HEK293 (cell line): ENCODE measurements at regions not wholly inside any gene's neighbourhood (a gene's known extent, or its start where the extent isn't known, plus 50 kb on each side); places are given as distances from the start of the nearest gene placed in this dataset.

Source experiments
- CTCF ChIA-PET: fragments of 350-600 bp; formaldehyde crosslinking; extraction: SDS; loops from one replicate; lab custom pipeline; 2021; ENCODE audit warnings: antibody characterized with exemption; lab: Yijun Ruan, JAX
- POLR2A ChIA-PET: fragments of 300-600 bp; formaldehyde crosslinking; extraction: SDS; loops from one replicate; lab custom pipeline; 2020; ENCODE audit warnings: antibody characterized with exemption, inconsistent platforms; lab: Yijun Ruan, JAX
- H3K27ac ChIP-seq: fragments of 200-500 bp; sonication (Bioruptor generic); 2 replicates; pipeline ENCODE4 v1.5.1; 2014; ENCODE audit warnings: low read depth, low read length, control low read depth, inconsistent platforms; ENCODE audit errors: extremely low read depth
- H3K36me3 ChIP-seq, 2 experiments: fragments of 200-500 bp in 1 of 2; sonication (Bioruptor generic) in 1 of 2; 1 replicate in 1 of 2; 2 replicates in 1 of 2; pipeline ENCODE4 v1.5.1; 2014 to 2017; ENCODE audit warnings: inconsistent platforms in 2 of 2, low read length in 2 of 2; ENCODE audit not compliant: control insufficient read depth in 2 of 2, insufficient read depth in 1 of 2
- H3K4me1 ChIP-seq: fragments of 200-500 bp; sonication (Bioruptor generic); 2 replicates; pipeline ENCODE4 v1.5.1; 2014; ENCODE audit warnings: mild to moderate bottlenecking, low read length, inconsistent platforms; ENCODE audit not compliant: control insufficient read depth, insufficient read depth
- H3K4me3 ChIP-seq: 2 replicates; pipeline ENCODE4 v1.5.1; 2011; ENCODE audit warnings: low read depth, mild to moderate bottlenecking, control low read depth, low read length, moderate library complexity
- H3K9me3 ChIP-seq: fragments of 200-500 bp; sonication (Bioruptor generic); 2 replicates; pipeline ENCODE4 v1.5.1; 2014; ENCODE audit warnings: low read depth, low read length, inconsistent platforms; ENCODE audit not compliant: control insufficient read depth, insufficient read depth
- SETDB1 ChIP-seq: IDR thresholded peaks from one replicate; pipeline ENCODE4 v1.6.1; 2017; ENCODE audit warnings: mild to moderate bottlenecking, low read length, moderate library complexity, mixed read lengths; ENCODE audit not compliant: insufficient read length
- ZNF10 ChIP-seq: fragments of 450-650 bp; formaldehyde crosslinking; IDR thresholded peaks from 2 replicates; pipeline ENCODE4 v1.5.1; 2017; ENCODE audit warnings: missing biosample characterization, missing genetic modification characterization
- ZNF223 ChIP-seq: fragments of 450-650 bp; formaldehyde crosslinking; IDR thresholded peaks from 2 replicates; pipeline ENCODE4 v1.5.1; 2016; ENCODE audit warnings: missing biosample characterization, missing genetic modification characterization
- ZNF354C ChIP-seq: fragments of 450-650 bp; formaldehyde crosslinking; IDR thresholded peaks from 2 replicates; pipeline ENCODE4 v1.5.1; 2016; ENCODE audit warnings: missing biosample characterization, missing genetic modification characterization, low read depth, borderline replicate concordance
- ZNF423 ChIP-seq: fragments of 450-650 bp; formaldehyde crosslinking; IDR thresholded peaks from 2 replicates; pipeline ENCODE4 v1.5.1; 2016; ENCODE audit warnings: missing biosample characterization, missing genetic modification characterization
- ZNF549 ChIP-seq: fragments of 450-650 bp; IDR thresholded peaks from 2 replicates; pipeline ENCODE4 v1.5.1; 2018; ENCODE audit warnings: missing biosample characterization, missing genetic modification characterization, mild to moderate bottlenecking, inconsistent platforms, moderate library complexity
- ZNF585B ChIP-seq: fragments of 450-650 bp; formaldehyde crosslinking; IDR thresholded peaks from 2 replicates; pipeline ENCODE4 v1.5.1; 2016; ENCODE audit warnings: missing biosample characterization, missing genetic modification characterization
- ZNF621 ChIP-seq: fragments of 450-650 bp; formaldehyde crosslinking; IDR thresholded peaks from 2 replicates; pipeline ENCODE4 v1.5.1; 2017; ENCODE audit warnings: missing biosample characterization, missing genetic modification characterization
- TF ChIP-seq, protein P1 (sequence below): fragments of 450-650 bp; formaldehyde crosslinking; IDR thresholded peaks from 2 replicates; pipeline ENCODE4 v1.5.1; 2016; ENCODE audit warnings: missing biosample characterization, missing genetic modification characterization
- TF ChIP-seq, protein P2 (sequence below): fragments of 450-650 bp; formaldehyde crosslinking; IDR thresholded peaks from 2 replicates; pipeline ENCODE4 v1.5.1; 2016; ENCODE audit warnings: missing biosample characterization, missing genetic modification characterization
- TF ChIP-seq, protein P3 (sequence below): fragments of 450-650 bp; formaldehyde crosslinking; IDR thresholded peaks from 2 replicates; pipeline ENCODE4 v1.5.1; 2017; ENCODE audit warnings: missing biosample characterization, missing genetic modification characterization

DNA sequence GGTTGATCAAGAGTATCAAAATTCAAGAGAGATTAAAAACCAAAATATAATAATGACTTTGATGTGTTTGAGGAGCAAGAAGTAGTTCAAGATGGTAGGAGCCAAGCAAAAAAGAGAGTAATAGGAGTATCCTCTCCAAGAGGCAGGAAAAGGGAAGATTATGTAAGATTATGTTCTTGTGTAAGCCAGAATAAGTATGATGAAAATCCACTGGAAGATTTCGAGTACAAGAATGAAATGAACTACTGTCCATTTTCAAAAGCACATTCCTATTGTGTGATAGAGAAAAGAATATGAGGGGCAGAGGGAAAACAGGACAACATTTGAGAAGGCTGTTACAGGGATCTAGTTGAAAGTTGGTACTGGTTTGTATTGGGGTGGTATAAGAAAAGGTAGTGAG, 659.6 kb upstream of the INTU start (continued):
- TF ChIP-seq, protein P1, sequence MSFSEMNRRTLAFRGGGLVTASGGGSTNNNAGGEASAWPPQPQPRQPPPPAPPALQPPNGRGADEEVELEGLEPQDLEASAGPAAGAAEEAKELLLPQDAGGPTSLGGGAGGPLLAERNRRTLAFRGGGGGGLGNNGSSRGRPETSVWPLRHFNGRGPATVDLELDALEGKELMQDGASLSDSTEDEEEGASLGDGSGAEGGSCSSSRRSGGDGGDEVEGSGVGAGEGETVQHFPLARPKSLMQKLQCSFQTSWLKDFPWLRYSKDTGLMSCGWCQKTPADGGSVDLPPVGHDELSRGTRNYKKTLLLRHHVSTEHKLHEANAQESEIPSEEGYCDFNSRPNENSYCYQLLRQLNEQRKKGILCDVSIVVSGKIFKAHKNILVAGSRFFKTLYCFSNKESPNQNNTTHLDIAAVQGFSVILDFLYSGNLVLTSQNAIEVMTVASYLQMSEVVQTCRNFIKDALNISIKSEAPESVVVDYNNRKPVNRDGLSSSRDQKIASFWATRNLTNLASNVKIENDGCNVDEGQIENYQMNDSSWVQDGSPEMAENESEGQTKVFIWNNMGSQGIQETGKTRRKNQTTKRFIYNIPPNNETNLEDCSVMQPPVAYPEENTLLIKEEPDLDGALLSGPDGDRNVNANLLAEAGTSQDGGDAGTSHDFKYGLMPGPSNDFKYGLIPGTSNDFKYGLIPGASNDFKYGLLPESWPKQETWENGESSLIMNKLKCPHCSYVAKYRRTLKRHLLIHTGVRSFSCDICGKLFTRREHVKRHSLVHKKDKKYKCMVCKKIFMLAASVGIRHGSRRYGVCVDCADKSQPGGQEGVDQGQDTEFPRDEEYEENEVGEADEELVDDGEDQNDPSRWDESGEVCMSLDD (tag by site-specific recombination) = no peak
- TF ChIP-seq ZNF10 (tag by site-specific recombination) = no peak
- TF ChIP-seq, all 188 proteins: peak for 0

DNA sequence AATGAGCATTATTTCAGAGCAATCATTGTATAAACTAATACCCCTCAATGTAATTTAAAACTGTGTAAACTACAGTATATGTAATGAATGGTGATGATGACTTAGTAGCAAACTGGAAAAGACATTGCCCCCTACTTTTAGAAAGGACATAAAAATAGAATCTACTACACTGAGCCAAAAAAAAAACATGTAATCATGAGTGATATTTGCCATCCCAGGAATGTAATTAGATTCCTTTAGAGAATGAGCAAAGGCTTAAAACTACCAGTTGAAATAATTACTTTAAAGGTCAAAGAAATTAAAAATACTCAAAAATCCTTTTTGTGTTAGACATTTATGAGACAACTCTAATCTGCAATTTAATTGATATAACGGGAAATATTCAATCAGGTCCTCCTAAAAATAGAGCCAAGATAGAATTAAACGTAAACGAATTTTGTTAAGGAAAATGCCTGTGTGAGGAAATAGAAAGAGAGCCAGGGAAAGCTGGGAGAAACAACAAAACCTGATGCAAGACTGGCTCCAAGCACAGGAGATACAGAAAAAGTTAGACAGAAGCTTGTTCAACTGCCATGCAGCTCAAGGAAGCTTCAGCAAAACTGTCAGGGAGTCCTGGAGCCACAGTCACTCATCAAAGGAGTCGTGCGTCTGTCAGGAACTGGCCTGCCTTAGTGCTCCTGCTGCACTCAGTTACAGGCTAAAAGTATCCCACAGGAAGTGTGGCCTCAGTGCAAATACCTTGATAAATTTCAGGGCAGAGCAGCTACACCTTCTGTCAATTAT, 655.7 kb upstream of the INTU start:
- H3K4me1 ChIP-seq = no peaks in the 10 kb centered on the region
- POLR2A ChIA-PET = no interaction called here
- H3K4me3 ChIP-seq = no peak overlapping the region
- H3K27ac ChIP-seq = no peak overlapping the region
- H3K36me3 ChIP-seq = no peaks in the 10 kb centered on the region
- CTCF ChIA-PET = no interaction called here
- TF ChIP-seq ZNF423 (tag by site-specific recombination) = no peak
- 0 out of 2 replicates have a peak, but pooled peaks have one; percentile 27 for TF ChIP-seq ZNF549
- no peak for TF ChIP-seq ZNF223
- TF ChIP-seq ZNF354C (tag by site-specific recombination) = no peak
- no peak for TF ChIP-seq ZNF585B (tag by site-specific recombination)
- TF ChIP-seq, protein P2, sequence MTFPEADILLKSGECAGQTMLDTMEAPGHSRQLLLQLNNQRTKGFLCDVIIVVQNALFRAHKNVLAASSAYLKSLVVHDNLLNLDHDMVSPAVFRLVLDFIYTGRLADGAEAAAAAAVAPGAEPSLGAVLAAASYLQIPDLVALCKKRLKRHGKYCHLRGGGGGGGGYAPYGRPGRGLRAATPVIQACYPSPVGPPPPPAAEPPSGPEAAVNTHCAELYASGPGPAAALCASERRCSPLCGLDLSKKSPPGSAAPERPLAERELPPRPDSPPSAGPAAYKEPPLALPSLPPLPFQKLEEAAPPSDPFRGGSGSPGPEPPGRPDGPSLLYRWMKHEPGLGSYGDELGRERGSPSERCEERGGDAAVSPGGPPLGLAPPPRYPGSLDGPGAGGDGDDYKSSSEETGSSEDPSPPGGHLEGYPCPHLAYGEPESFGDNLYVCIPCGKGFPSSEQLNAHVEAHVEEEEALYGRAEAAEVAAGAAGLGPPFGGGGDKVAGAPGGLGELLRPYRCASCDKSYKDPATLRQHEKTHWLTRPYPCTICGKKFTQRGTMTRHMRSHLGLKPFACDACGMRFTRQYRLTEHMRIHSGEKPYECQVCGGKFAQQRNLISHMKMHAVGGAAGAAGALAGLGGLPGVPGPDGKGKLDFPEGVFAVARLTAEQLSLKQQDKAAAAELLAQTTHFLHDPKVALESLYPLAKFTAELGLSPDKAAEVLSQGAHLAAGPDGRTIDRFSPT (tag by site-specific recombination) = no peak
- H3K9me3 ChIP-seq = no peaks in the 10 kb centered on the region

DNA sequence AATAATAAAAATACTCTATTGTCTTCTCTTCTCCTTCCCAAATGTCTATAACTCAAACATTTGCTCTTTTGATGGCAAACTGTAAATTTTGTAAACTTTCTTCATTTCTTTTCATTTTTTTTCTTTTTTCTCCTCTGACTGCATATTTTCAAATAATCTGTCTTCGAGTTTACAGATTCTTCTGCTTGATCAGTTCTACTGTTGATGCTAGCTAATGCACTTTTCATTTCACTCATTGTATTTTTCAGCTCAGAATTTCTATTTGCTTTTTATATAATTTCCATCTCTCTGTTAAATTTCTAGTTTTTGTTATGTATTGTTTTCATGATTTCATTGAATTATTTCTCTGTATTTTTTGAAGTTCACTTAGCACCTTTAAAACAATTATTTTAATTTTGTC, 646.8 kb upstream of the INTU start:
- CTCF ChIA-PET = no interaction called here

DNA sequence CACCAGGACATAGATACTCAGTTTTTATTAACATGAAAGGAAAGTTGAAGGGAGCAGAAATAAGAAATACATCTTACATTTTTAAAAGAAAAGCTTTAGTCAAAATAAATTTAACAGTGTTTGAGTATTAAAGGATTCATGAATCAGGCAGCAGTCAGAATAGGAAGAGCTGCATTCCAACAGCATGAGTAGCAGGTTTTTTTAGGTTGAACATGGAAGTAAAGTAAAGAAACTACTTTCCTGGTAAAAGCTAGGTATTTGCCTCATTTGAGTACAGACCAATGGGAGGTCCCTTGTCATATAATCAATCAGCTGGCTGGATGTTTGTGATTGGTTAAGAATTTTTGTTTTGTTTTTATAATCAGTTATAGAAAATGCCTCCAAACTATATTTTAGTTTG, 645.9 kb upstream of the INTU start:
- Histone ChIP-seq H3K4me1 (no peaks in the 10 kb centered on the region), H3K9me3 (no peaks in the 10 kb centered on the region), H3K4me3 (no peak overlapping the region), H3K27ac (no peak overlapping the region), H3K36me3 (no peaks in the 10 kb centered on the region)
- TF ChIP-seq, protein P3, sequence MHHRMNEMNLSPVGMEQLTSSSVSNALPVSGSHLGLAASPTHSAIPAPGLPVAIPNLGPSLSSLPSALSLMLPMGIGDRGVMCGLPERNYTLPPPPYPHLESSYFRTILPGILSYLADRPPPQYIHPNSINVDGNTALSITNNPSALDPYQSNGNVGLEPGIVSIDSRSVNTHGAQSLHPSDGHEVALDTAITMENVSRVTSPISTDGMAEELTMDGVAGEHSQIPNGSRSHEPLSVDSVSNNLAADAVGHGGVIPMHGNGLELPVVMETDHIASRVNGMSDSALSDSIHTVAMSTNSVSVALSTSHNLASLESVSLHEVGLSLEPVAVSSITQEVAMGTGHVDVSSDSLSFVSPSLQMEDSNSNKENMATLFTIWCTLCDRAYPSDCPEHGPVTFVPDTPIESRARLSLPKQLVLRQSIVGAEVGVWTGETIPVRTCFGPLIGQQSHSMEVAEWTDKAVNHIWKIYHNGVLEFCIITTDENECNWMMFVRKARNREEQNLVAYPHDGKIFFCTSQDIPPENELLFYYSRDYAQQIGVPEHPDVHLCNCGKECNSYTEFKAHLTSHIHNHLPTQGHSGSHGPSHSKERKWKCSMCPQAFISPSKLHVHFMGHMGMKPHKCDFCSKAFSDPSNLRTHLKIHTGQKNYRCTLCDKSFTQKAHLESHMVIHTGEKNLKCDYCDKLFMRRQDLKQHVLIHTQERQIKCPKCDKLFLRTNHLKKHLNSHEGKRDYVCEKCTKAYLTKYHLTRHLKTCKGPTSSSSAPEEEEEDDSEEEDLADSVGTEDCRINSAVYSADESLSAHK (tag by site-specific recombination) = no peak
- peak; percentile 87 for TF ChIP-seq ZNF549
- CTCF ChIA-PET = no interaction called here
- POLR2A ChIA-PET = no interaction called here

More for the DNA sequence above, 646.8 kb upstream of the INTU start:
- POLR2A ChIA-PET = no interaction called here
- TF ChIP-seq SETDB1 = peak; percentile 72
- no peak for TF ChIP-seq ZNF621 (tag by site-specific recombination)
- Histone ChIP-seq H3K27ac (no peak overlapping the region), H3K4me1 (no peaks in the 10 kb centered on the region), H3K36me3 (no peaks in the 10 kb centered on the region), H3K4me3 (no peak overlapping the region), H3K9me3 (no peaks in the 10 kb centered on the region)
